ENCODE measurements at regions not wholly inside any gene's neighbourhood (a gene's known extent, or its start where the extent isn't known, plus 50 kb on each side); places are given as distances from the start of the nearest gene placed in this dataset.
"Not testable (repeated sequence)": the region's sequence is repeated elsewhere in the genome, so short reads cannot be mapped to it uniquely, and the experiment has no call there.

DNA sequence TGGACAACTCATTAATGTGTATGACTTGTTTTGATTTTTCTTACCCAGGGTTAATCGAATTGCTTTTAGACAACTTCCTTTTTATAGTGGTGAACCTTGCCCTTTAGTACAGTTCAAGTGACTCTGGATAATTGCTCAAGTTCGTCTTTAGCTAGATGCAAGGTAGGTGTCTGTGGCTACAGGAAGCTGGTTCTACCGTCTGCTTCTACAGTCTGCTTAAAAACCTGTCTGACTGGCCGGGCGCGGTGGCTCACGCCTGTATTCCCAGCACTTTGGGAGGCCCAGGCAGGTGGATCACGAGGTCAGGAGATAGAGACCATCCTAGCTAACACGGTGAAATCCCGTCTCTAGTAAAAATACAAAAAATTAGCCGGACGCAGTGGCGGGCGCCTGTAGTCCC, 129.6 kb upstream of the ANKRD30A start:
- not testable (repeated sequence) for H3K4me1 ChIP-seq (ENCODE audit: control insufficient read depth, insufficient read depth, low read length); H3K27me3 ChIP-seq (ENCODE audit: control insufficient read depth, insufficient read depth, low read length, poor library complexity, severe bottlenecking); H3K36me3 ChIP-seq (ENCODE audit: control insufficient read depth, insufficient read depth, low read length); H3K27ac ChIP-seq (ENCODE audit: insufficient read depth, low read depth, low read length, poor library complexity, severe bottlenecking); H3K9me3 ChIP-seq (ENCODE audit: control insufficient read depth, low read length); H3K4me3 ChIP-seq (ENCODE audit: insufficient read depth, low read depth, low read length)
- WGBS, 2 experiments: 85 to 86% methylated on average over 14 of the region's 14 CpGs

DNA sequence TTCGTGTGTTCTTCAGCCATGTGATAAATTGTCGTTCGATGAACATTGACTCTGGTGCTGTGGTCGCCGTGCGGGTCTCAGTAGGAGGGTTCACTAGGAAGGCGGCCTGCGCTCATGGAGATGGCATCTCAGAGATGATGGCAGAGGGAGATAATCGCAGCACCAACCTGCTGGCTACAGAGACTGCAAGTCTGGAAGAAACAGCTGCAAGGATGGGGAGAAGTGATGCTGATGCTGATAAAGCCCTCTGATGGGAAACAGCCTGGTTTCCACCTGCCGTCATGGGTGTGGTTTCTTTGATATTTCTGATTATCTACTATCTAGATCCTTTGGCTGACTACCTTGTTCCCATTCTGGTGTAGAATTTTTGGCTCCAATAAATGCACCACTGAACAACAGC, 130.5 kb upstream of the ANKRD30A start:
- WGBS, 2 experiments: 86% methylated on average over 10 of the region's 10 CpGs
- Histone ChIP-seq H3K27ac (ENCODE audit: insufficient read depth, low read depth, low read length, poor library complexity, severe bottlenecking) (no peak overlapping the region), H3K9me3 (ENCODE audit: control insufficient read depth, low read length) (peaks cover 3% of the 10 kb centered on the region)

DNA sequence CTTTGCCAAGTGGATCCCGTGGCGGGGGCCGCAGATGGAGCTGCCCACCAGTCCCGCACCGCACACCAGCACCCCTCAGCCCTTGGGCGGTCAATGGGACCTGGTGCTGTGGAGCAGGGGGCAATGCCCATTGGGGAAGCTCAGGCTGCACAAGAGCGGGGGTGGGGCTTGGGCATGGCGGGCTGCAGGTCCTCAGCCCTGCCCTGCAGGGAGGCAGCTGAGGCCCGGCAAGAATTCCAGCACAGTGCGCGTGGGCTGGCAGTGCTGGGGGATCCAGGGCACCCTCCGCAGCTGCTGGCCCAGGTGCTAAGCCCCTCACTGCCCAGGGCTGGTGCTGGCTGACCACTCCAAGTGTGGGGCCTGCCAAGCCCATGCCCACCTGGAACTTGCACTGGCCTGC, 136.2 kb upstream of the ANKRD30A start:
- 84 to 86% methylated on average over 12 of the region's 12 CpGs for WGBS, 2 experiments
- H3K4me3 ChIP-seq (ENCODE audit: insufficient read depth, low read depth, low read length): no peak overlapping the region
- peaks cover 10% of the 10 kb centered on the region for H3K9me3 ChIP-seq (ENCODE audit: control insufficient read depth, low read length)
- no peaks in the 10 kb centered on the region for H3K4me1 ChIP-seq (ENCODE audit: control insufficient read depth, insufficient read depth, low read length)
- no peaks in the 10 kb centered on the region for H3K27me3 ChIP-seq (ENCODE audit: control insufficient read depth, insufficient read depth, low read length, poor library complexity, severe bottlenecking)
- H3K27ac ChIP-seq (ENCODE audit: insufficient read depth, low read depth, low read length, poor library complexity, severe bottlenecking): no peak overlapping the region
- no peaks in the 10 kb centered on the region for H3K36me3 ChIP-seq (ENCODE audit: control insufficient read depth, insufficient read depth, low read length)

More for the DNA sequence above, 130.5 kb upstream of the ANKRD30A start:
- Histone ChIP-seq H3K27me3 (ENCODE audit: control insufficient read depth, insufficient read depth, low read length, poor library complexity, severe bottlenecking) (no peaks in the 10 kb centered on the region), H3K36me3 (ENCODE audit: control insufficient read depth, insufficient read depth, low read length) (no peaks in the 10 kb centered on the region), H3K4me3 (ENCODE audit: insufficient read depth, low read depth, low read length) (no peak overlapping the region), H3K4me1 (ENCODE audit: control insufficient read depth, insufficient read depth, low read length) (no peaks in the 10 kb centered on the region)

DNA sequence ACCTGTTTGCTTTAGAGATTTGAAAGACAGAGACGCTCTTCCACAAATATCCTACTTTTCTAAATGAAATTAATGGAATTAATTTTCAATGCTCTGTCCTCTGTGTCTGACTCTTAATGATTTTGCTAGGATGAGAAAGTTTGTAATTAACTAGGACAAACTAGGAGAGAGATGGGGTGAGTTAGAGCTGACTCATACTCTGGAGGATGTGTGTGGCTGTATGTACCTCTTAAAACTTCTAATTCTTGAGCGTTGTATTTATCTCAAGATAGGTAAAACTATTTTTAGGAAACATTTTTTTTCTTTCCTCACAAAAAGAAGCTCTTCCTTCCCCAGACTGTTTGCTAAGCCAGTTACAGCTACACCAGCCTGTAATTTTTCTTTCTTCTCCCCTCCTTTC, 178.8 kb upstream of the ANKRD30A start:
- Histone ChIP-seq H3K4me1 (ENCODE audit: control insufficient read depth, insufficient read depth, low read length) (no peaks in the 10 kb centered on the region), H3K9me3 (ENCODE audit: control insufficient read depth, low read length) (peaks cover 8% of the 10 kb centered on the region)
- 75% methylated on average over 1 of the region's 2 CpGs; no CpG with 5 or more reads in 1 of the 2 experiments for WGBS, 2 experiments

DNA sequence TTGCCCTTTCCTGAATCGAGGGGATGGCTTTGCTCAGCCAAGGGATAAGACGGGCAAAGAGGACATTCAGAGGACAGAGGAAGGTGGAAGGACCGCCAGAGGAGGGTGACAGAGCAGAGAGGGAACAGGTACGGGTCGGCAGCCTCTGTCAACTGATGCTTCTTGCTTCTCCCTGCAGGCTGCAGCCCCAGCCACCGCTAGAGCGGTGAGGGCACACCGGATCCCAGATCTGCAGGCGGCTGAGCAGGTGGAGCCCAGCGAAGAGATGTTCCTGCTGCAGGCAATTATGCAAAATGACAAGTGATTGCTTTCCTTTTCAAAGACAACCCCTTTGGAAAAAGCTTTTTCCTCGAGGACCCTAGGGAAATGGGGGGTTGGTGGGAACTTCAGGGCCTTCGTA, 181.9 kb upstream of the ANKRD30A start:
- Histone ChIP-seq H3K27me3 (ENCODE audit: control insufficient read depth, insufficient read depth, low read length, poor library complexity, severe bottlenecking) (no peaks in the 10 kb centered on the region), H3K4me3 (ENCODE audit: insufficient read depth, low read depth, low read length) (no peak overlapping the region), H3K27ac (ENCODE audit: insufficient read depth, low read depth, low read length, poor library complexity, severe bottlenecking) (no peak overlapping the region), H3K4me1 (ENCODE audit: control insufficient read depth, insufficient read depth, low read length) (no peaks in the 10 kb centered on the region), H3K9me3 (ENCODE audit: control insufficient read depth, low read length) (peaks cover 8% of the 10 kb centered on the region), H3K36me3 (ENCODE audit: control insufficient read depth, insufficient read depth, low read length) (no peaks in the 10 kb centered on the region)
- 71 to 75% methylated on average over 12 of the region's 12 CpGs for WGBS, 2 experiments

More for the DNA sequence above, 178.8 kb upstream of the ANKRD30A start:
- no peaks in the 10 kb centered on the region for H3K27me3 ChIP-seq (ENCODE audit: control insufficient read depth, insufficient read depth, low read length, poor library complexity, severe bottlenecking)
- H3K27ac ChIP-seq (ENCODE audit: insufficient read depth, low read depth, low read length, poor library complexity, severe bottlenecking): no peak overlapping the region
- no peaks in the 10 kb centered on the region for H3K36me3 ChIP-seq (ENCODE audit: control insufficient read depth, insufficient read depth, low read length)
- no peak overlapping the region for H3K4me3 ChIP-seq (ENCODE audit: insufficient read depth, low read depth, low read length)

DNA sequence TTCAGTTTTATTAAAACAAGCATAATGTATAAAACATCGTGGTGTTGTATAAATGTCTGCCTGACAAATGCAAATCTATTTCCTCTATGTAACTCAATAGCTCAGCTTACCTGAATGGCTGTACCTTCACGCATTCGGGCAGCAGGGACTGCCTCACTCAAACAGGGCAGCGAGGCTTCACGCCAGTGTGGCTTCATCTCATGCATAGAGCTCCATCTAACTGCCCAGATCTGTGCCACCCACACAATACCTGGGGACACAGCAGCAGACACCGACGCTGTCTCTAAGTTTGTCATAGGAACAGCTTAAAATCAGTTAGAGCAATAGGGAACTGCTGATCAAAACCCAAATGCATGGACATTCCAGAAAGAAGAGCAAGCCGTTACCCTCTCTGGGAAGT, 182.8 kb upstream of the ANKRD30A start:
- Histone ChIP-seq H3K9me3 (ENCODE audit: control insufficient read depth, low read length) (peaks cover 8% of the 10 kb centered on the region), H3K27ac (ENCODE audit: insufficient read depth, low read depth, low read length, poor library complexity, severe bottlenecking) (no peak overlapping the region), H3K4me3 (ENCODE audit: insufficient read depth, low read depth, low read length) (no peak overlapping the region), H3K4me1 (ENCODE audit: control insufficient read depth, insufficient read depth, low read length) (no peaks in the 10 kb centered on the region), H3K27me3 (ENCODE audit: control insufficient read depth, insufficient read depth, low read length, poor library complexity, severe bottlenecking) (no peaks in the 10 kb centered on the region), H3K36me3 (ENCODE audit: control insufficient read depth, insufficient read depth, low read length) (no peaks in the 10 kb centered on the region)
- WGBS, 2 experiments: 76 to 83% methylated on average over 7 to 8 of the region's 8 CpGs

DNA sequence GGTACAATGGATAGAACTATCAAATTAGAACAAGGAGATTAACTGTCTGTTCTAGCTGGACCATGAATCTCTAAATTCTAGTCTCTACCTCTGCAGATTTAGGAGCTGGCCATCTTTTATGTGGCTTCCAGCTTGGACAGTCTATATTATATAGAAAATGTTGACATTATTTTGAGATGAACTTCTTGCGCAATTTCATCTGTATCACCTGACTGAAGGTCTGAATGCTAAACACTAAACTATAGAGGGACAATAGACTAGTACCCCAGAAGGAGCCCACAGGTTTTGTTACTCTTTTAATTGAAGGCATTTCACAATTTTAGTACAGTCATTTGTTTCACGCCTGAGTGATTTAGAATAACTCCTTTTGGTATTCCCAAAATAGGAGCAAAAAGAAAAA, 222.4 kb upstream of the ANKRD30A start:
- 84 to 88% methylated on average over 2 of the region's 2 CpGs for WGBS, 2 experiments
- Histone ChIP-seq H3K36me3 (ENCODE audit: control insufficient read depth, insufficient read depth, low read length) (no peaks in the 10 kb centered on the region), H3K4me3 (ENCODE audit: insufficient read depth, low read depth, low read length) (no peak overlapping the region), H3K9me3 (ENCODE audit: control insufficient read depth, low read length) (peaks cover 10% of the 10 kb centered on the region), H3K27me3 (ENCODE audit: control insufficient read depth, insufficient read depth, low read length, poor library complexity, severe bottlenecking) (no peaks in the 10 kb centered on the region), H3K4me1 (ENCODE audit: control insufficient read depth, insufficient read depth, low read length) (no peaks in the 10 kb centered on the region), H3K27ac (ENCODE audit: insufficient read depth, low read depth, low read length, poor library complexity, severe bottlenecking) (no peak overlapping the region)

DNA sequence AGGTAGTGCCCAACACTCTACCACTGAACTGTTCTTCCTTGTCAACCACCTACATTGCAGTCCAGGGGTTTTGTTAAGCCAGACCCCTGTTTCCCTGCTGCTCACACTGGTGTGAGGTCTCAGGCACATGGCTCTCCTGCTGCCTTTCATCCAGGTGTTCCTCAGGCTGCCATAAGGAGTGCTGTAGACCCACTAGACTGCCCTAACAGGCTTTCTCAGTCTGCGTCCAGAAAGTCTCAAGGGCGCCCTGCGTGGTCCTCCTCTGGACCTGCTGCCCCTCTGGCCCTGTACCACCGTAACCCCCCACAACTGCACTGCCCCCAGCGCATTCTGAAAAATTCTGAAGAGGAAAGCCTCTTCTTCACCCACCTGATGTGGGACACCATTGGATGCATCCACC, 225.7 kb upstream of the ANKRD30A start:
- WGBS, 2 experiments: 82% methylated on average over 5 of the region's 5 CpGs
- no peak overlapping the region for H3K27ac ChIP-seq (ENCODE audit: insufficient read depth, low read depth, low read length, poor library complexity, severe bottlenecking)
- no peaks in the 10 kb centered on the region for H3K27me3 ChIP-seq (ENCODE audit: control insufficient read depth, insufficient read depth, low read length, poor library complexity, severe bottlenecking)
- no peak overlapping the region for H3K4me3 ChIP-seq (ENCODE audit: insufficient read depth, low read depth, low read length)
- no peaks in the 10 kb centered on the region for H3K36me3 ChIP-seq (ENCODE audit: control insufficient read depth, insufficient read depth, low read length)
- H3K4me1 ChIP-seq (ENCODE audit: control insufficient read depth, insufficient read depth, low read length): no peaks in the 10 kb centered on the region
- peaks cover 10% of the 10 kb centered on the region for H3K9me3 ChIP-seq (ENCODE audit: control insufficient read depth, low read length)

DNA sequence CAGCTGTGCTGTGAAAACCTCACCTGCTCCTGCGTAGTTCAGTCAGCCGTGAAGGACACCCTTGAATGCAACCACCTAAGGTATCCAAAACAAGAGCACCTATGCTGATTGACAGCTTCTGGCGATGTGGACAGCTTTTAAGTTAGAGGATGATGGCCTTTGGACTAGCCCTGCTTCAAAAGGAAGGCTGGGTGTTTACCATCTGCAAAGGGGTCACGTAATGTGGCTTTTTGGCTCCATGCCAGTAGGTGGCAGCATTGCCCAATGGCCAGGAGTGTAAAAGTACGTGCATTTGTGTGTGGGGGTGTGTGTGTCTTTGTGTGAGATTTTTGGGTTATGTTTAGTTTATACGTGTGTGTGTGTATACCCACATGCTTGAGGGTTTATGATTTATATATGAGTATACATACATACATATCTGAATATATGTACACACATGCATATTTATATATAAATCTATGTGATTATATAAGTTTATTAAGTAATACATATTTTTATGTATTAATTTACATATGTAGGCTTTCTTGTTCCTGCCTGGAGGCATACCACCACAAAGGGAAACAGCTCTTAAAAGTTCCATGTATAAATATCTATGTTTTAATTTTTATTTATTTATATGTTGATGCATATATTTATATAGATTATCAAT, 236.3 kb upstream of the ANKRD30A start:
- H3K9me3 ChIP-seq (ENCODE audit: control insufficient read depth, low read length): peaks cover 7% of the 10 kb centered on the region
- H3K36me3 ChIP-seq (ENCODE audit: control insufficient read depth, insufficient read depth, low read length): no peaks in the 10 kb centered on the region
- no peaks in the 10 kb centered on the region for H3K4me1 ChIP-seq (ENCODE audit: control insufficient read depth, insufficient read depth, low read length)
- H3K27ac ChIP-seq (ENCODE audit: insufficient read depth, low read depth, low read length, poor library complexity, severe bottlenecking): no peak overlapping the region
- 35 to 42% methylated on average over 5 of the region's 6 CpGs for WGBS, 2 experiments
- H3K27me3 ChIP-seq (ENCODE audit: control insufficient read depth, insufficient read depth, low read length, poor library complexity, severe bottlenecking): no peaks in the 10 kb centered on the region
- H3K4me3 ChIP-seq (ENCODE audit: insufficient read depth, low read depth, low read length): no peak overlapping the region

DNA sequence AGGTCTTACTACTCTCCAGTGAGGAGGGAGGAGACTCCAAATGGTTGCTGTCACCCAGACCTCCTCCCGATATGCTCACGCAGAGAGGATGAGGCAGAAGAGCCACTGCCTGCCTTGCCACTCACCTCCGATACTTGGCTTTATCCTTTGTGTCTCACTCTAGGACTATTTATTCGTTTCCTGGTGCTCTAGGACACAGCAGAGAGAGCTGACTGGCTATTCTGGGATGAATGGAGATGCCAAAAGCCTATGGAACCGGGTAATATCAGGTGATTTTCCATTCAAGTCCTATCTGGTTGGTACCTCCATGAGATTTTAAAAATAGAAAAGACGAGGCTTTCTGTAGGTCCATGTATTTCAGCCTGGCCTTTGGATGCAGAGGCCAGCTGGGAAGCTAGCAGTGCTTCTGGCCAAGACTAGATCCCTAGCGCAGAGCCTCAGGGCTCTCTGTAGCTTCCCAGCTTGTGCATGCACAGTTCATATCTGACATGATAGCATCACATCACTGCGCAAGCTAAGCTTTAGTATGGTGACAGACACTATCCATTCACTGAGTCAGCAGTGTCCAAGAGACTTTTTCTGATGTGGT, 239.0 kb upstream of the ANKRD30A start:
- Histone ChIP-seq H3K36me3 (ENCODE audit: control insufficient read depth, insufficient read depth, low read length) (no peaks in the 10 kb centered on the region), H3K9me3 (ENCODE audit: control insufficient read depth, low read length) (peaks cover 3% of the 10 kb centered on the region), H3K4me1 (ENCODE audit: control insufficient read depth, insufficient read depth, low read length) (no peaks in the 10 kb centered on the region), H3K27ac (ENCODE audit: insufficient read depth, low read depth, low read length, poor library complexity, severe bottlenecking) (no peak overlapping the region), H3K27me3 (ENCODE audit: control insufficient read depth, insufficient read depth, low read length, poor library complexity, severe bottlenecking) (no peaks in the 10 kb centered on the region), H3K4me3 (ENCODE audit: insufficient read depth, low read depth, low read length) (no peak overlapping the region)
- WGBS, 2 experiments: 79 to 82% methylated on average over 8 of the region's 8 CpGs

All from ectodermal cell (in vitro differentiated cells).